HUES48 (cell line): ENCODE measurements at regions not wholly inside any gene's neighbourhood (a gene's known extent, or its start where the extent isn't known, plus 50 kb on each side); places are given as distances from the start of the nearest gene placed in this dataset.

ENCODE experiments used
- H3K27ac ChIP-seq: one replicate; pipeline ENCODE4 v1.7.0; 2013; ENCODE audit warnings: low read depth, low read length, inconsistent platforms
- H3K27me3 ChIP-seq: 2 replicates; pipeline ENCODE4 v1.6.1; 2013; ENCODE audit warnings: mild to moderate bottlenecking, low read length; ENCODE audit not compliant: control insufficient read depth, insufficient read depth
- H3K36me3 ChIP-seq: 2 replicates; pipeline ENCODE4 v1.6.1; 2013; ENCODE audit warnings: low read length; ENCODE audit not compliant: control insufficient read depth, insufficient read depth
- H3K4me1 ChIP-seq: 2 replicates; pipeline ENCODE4 v1.6.1; 2013; ENCODE audit warnings: mild to moderate bottlenecking, low read length; ENCODE audit not compliant: control insufficient read depth, insufficient read depth
- H3K4me3 ChIP-seq: 2 replicates; pipeline ENCODE4 v1.5.1; 2013; ENCODE audit warnings: mild to moderate bottlenecking, low read depth, low read length
- H3K9ac ChIP-seq: 2 replicates; pipeline ENCODE4 v1.6.1; 2013; ENCODE audit warnings: mild to moderate bottlenecking, low read depth, low read length, moderate library complexity
- H3K9me3 ChIP-seq: 2 replicates; pipeline ENCODE4 v1.6.1; 2013; ENCODE audit warnings: low read length; ENCODE audit not compliant: control insufficient read depth, insufficient read depth

GRCh38 chr7:131792311-131792710 is 235.9 kb upstream of the PODXL start:
- no peaks in the 10 kb centered on the region for H3K27me3 ChIP-seq
- no peaks in the 10 kb centered on the region for H3K9me3 ChIP-seq

DNA sequence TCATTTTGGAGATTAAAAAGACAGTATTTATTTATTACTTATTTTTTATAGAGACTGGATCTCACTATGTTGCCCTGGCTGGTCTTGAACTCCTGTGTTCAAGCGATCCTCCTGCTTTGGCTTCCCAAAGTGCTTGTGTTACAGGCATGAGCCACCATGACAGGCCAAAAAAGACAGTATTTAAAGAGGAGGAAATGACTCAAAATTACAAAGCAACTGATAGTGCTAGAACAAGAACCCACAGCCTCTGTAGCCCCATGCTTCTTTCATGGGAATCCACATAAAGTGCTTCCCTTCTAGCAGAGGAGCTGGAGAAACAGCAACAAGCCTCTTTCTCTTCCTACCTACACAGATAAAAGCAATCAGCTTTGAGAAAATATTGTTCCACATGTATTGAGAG is 230.7 kb upstream of the PODXL start:
- Histone ChIP-seq H3K4me3 (no peak overlapping the region), H3K27ac (no peak overlapping the region), H3K36me3 (no peaks in the 10 kb centered on the region), H3K27me3 (no peaks in the 10 kb centered on the region), H3K4me1 (no peaks in the 10 kb centered on the region), H3K9me3 (peaks cover 3% of the 10 kb centered on the region; the same call in 1 of the 2 replicates), H3K9ac (no peak overlapping the region)

More at GRCh38 chr7:131792311-131792710, 235.9 kb upstream of the PODXL start:
- no peak overlapping the region for H3K9ac ChIP-seq
- H3K4me3 ChIP-seq = no peak overlapping the region
- H3K27ac ChIP-seq = no peak overlapping the region
- no peaks in the 10 kb centered on the region for H3K36me3 ChIP-seq
- H3K4me1 ChIP-seq = peaks cover 3% of the 10 kb centered on the region; the same call in 1 of the 2 replicates

- H3K27ac ChIP-seq = no peak overlapping the region
- H3K9ac ChIP-seq = no peak overlapping the region
These were observed 229.8 kb upstream of the PODXL start for GRCh38 chr7:131786204-131786603.

GRCh38 chr7:131778601-131779000 is 222.2 kb upstream of the PODXL start:
- Histone ChIP-seq H3K9me3 (no peaks in the 10 kb centered on the region), H3K27ac (no peak overlapping the region), H3K27me3 (no peaks in the 10 kb centered on the region), H3K4me3 (no peak overlapping the region), H3K36me3 (no peaks in the 10 kb centered on the region), H3K4me1 (no peaks in the 10 kb centered on the region), H3K9ac (no peak overlapping the region)

More at GRCh38 chr7:131786204-131786603, 229.8 kb upstream of the PODXL start:
- peaks cover 3% of the 10 kb centered on the region; the same call in 1 of the 2 replicates for H3K9me3 ChIP-seq
- no peaks in the 10 kb centered on the region for H3K27me3 ChIP-seq
- no peaks in the 10 kb centered on the region for H3K36me3 ChIP-seq
- H3K4me3 ChIP-seq = no peak overlapping the region
- no peaks in the 10 kb centered on the region for H3K4me1 ChIP-seq

DNA sequence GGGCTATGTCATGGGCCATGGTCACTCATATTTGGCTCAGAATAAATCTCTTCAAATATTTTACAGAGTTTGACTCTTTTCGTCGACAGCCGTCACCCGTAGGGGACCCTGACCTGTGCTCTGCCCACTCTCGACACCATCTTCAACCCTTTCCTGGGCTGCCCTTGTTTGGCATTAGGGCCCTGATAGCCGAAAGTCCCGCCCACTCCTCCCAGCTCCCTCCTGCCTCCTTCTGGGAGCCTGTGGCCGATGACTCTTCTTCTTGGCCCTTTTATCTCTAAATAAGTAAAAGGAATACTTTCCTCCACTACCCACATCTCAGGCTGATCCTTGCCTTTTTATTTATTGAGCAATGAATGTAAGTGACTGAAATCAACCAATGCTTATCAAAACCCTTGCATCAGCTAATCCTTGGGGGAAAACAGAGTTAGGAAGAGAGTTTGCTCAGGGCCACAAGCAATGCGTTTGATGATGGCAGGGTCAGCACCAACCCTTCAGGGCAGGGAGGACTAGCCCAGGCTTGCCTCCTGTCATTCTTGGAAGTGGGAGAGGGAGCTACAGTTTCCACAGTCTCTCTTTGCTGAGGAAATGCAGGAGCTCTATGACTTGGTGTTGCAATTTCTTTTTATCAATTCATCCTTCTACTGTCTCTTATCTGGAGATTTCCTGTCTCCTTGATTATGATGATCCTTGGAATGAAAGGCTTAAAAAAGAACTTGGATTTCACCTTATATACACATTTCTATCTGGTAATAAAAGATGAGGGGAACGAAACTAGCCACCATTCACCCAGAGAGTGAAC is 218.2 kb upstream of the PODXL start:
- H3K9me3 ChIP-seq = no peaks in the 10 kb centered on the region
- no peaks in the 10 kb centered on the region for H3K27me3 ChIP-seq
- H3K36me3 ChIP-seq = no peaks in the 10 kb centered on the region
- no peaks in the 10 kb centered on the region for H3K4me1 ChIP-seq
- H3K27ac ChIP-seq = no peak overlapping the region
- H3K4me3 ChIP-seq = no peak overlapping the region
- H3K9ac ChIP-seq = no peak overlapping the region

GRCh38 chr7:131773413-131773812 is 217.0 kb upstream of the PODXL start:
- no peak overlapping the region for H3K9ac ChIP-seq
- H3K9me3 ChIP-seq = no peaks in the 10 kb centered on the region
- no peak overlapping the region for H3K27ac ChIP-seq
- H3K4me3 ChIP-seq = no peak overlapping the region
- no peaks in the 10 kb centered on the region for H3K4me1 ChIP-seq
- H3K36me3 ChIP-seq = no peaks in the 10 kb centered on the region
- no peaks in the 10 kb centered on the region for H3K27me3 ChIP-seq

GRCh38 chr7:131769241-131769640 is 212.8 kb upstream of the PODXL start:
- Histone ChIP-seq H3K27me3 (no peaks in the 10 kb centered on the region), H3K9ac (no peak overlapping the region), H3K9me3 (no peaks in the 10 kb centered on the region), H3K4me3 (no peak overlapping the region), H3K36me3 (no peaks in the 10 kb centered on the region), H3K27ac (no peak overlapping the region), H3K4me1 (no peaks in the 10 kb centered on the region)

- Histone ChIP-seq H3K27me3 (no peaks in the 10 kb centered on the region), H3K36me3 (no peaks in the 10 kb centered on the region), H3K4me1 (no peaks in the 10 kb centered on the region), H3K4me3 (no peak overlapping the region), H3K27ac (no peak overlapping the region), H3K9me3 (no peaks in the 10 kb centered on the region), H3K9ac (no peak overlapping the region)
These were observed 211.2 kb upstream of the PODXL start for GRCh38 chr7:131767591-131767990.

- H3K9ac ChIP-seq = no peak overlapping the region
- no peak overlapping the region for H3K4me3 ChIP-seq
- no peaks in the 10 kb centered on the region for H3K36me3 ChIP-seq
- no peaks in the 10 kb centered on the region for H3K4me1 ChIP-seq
- no peaks in the 10 kb centered on the region for H3K9me3 ChIP-seq
- no peak overlapping the region for H3K27ac ChIP-seq
- no peaks in the 10 kb centered on the region for H3K27me3 ChIP-seq
These were observed 209.1 kb upstream of the PODXL start for GRCh38 chr7:131765575-131765974.

- no peak overlapping the region for H3K9ac ChIP-seq
- H3K27me3 ChIP-seq = no peaks in the 10 kb centered on the region
- H3K36me3 ChIP-seq = no peaks in the 10 kb centered on the region
- no peak overlapping the region for H3K27ac ChIP-seq
- no peaks in the 10 kb centered on the region for H3K4me1 ChIP-seq
- no peaks in the 10 kb centered on the region for H3K9me3 ChIP-seq
- H3K4me3 ChIP-seq = no peak overlapping the region
These were observed 207.8 kb upstream of the PODXL start for GRCh38 chr7:131764143-131764775.

DNA sequence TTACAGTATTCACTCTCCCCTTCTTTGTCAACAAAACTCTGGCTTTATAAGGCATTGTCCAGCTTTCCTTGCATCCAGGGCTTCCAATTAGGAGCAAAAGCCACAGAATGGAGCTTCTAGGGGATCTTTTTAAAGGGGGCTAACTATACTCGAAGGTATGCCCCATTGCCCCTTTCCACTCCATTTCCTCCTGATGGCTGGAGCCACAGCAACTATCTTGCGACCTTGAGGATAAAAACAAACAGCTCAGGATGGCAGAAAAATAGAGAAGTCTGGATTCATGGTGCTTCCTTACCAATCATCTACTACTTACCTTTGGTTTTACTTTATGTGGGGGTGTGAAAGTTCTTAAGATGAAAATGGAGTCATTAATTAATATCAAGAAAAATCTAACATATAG is 206.3 kb upstream of the PODXL start:
- no peaks in the 10 kb centered on the region for H3K27me3 ChIP-seq
- no peak overlapping the region for H3K4me3 ChIP-seq
- H3K36me3 ChIP-seq = no peaks in the 10 kb centered on the region
- H3K4me1 ChIP-seq = no peaks in the 10 kb centered on the region
- no peak overlapping the region for H3K9ac ChIP-seq
- no peak overlapping the region for H3K27ac ChIP-seq
- no peaks in the 10 kb centered on the region for H3K9me3 ChIP-seq
